ENCODE measurements at regions not wholly inside any gene's neighbourhood (a gene's known extent, or its start where the extent isn't known, plus 50 kb on each side); places are given as distances from the start of the nearest gene placed in this dataset.

DNA sequence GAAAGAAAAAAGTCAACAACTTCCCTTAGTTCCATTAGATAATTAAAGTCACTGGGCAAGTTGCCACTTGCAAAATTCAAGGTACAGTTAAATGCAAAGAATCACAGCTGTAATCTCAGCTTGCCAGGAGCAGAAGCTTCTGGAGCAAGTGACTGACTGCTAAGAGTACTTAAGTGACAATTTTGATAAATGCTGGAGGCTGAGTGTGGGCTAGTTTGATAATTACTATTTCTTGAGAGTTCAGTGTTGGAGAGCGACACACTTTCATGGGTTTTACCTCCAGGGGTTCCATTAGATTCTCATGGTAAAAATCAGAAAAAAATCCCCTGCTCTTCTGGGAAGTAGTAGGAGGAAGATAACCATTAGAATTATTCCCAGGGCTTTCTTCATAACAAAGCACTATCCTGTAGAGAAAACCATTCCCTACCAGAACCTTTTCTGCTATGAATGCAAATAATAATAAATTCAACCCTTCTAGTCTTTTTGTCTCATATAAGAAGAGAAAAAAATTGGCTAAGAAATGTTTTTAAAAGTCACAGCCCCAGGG, 486.3 kb downstream of the POM121L12 start:
- BruUV-seq (replicated peaks): no TSS peak
- POLR2A ChIA-PET: no interaction called here
- Mint-ChIP-seq H3K4me3 (ENCODE audit: unreplicated experiment) (no peak overlapping the region), H3K36me3 (ENCODE audit: insufficient read depth, unreplicated experiment) (no peaks in the 10 kb centered on the region), H3K27ac (ENCODE audit: low read depth, unreplicated experiment) (no peak overlapping the region), H3K4me1 (ENCODE audit: insufficient read depth, unreplicated experiment) (no peaks in the 10 kb centered on the region), H3K9me3 (ENCODE audit: unreplicated experiment) (no peaks in the 10 kb centered on the region), H3K27me3 (ENCODE audit: insufficient read depth, unreplicated experiment) (peaks cover 82% of the 10 kb centered on the region)
- intact Hi-C loops (cut with micrococcal nuclease): no loop called here
- no peak for DNase-seq (ENCODE audit: unreplicated experiment)
- CTCF ChIA-PET: no interaction called here
- TF ChIP-seq, protein P1, sequence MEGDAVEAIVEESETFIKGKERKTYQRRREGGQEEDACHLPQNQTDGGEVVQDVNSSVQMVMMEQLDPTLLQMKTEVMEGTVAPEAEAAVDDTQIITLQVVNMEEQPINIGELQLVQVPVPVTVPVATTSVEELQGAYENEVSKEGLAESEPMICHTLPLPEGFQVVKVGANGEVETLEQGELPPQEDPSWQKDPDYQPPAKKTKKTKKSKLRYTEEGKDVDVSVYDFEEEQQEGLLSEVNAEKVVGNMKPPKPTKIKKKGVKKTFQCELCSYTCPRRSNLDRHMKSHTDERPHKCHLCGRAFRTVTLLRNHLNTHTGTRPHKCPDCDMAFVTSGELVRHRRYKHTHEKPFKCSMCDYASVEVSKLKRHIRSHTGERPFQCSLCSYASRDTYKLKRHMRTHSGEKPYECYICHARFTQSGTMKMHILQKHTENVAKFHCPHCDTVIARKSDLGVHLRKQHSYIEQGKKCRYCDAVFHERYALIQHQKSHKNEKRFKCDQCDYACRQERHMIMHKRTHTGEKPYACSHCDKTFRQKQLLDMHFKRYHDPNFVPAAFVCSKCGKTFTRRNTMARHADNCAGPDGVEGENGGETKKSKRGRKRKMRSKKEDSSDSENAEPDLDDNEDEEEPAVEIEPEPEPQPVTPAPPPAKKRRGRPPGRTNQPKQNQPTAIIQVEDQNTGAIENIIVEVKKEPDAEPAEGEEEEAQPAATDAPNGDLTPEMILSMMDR (IDR thresholded peaks at IDR 0.05; ENCODE audit: unreplicated experiment): no peak

- H3K27ac Mint-ChIP-seq (ENCODE audit: low read depth, unreplicated experiment): no peak overlapping the region
- no peak overlapping the region for H3K4me3 Mint-ChIP-seq (ENCODE audit: unreplicated experiment)
- H3K27me3 Mint-ChIP-seq (ENCODE audit: insufficient read depth, unreplicated experiment): peaks cover 93% of the 10 kb centered on the region
- BruUV-seq (replicated peaks): no TSS peak
- no peaks in the 10 kb centered on the region for H3K36me3 Mint-ChIP-seq (ENCODE audit: insufficient read depth, unreplicated experiment)
- DNase-seq (ENCODE audit: unreplicated experiment): no peak
- no peaks in the 10 kb centered on the region for H3K4me1 Mint-ChIP-seq (ENCODE audit: insufficient read depth, unreplicated experiment)
- TF ChIP-seq, protein P1 (IDR thresholded peaks at IDR 0.05; ENCODE audit: unreplicated experiment): no peak
- ChIA-PET POLR2A (no interaction called here), CTCF (no interaction called here)
- intact Hi-C loops (cut with micrococcal nuclease): no loop called here
- H3K9me3 Mint-ChIP-seq (ENCODE audit: unreplicated experiment): no peaks in the 10 kb centered on the region
Measured at GRCh38 chr7:53539558-53539957, 504.1 kb downstream of the POM121L12 start.

- BruUV-seq (replicated peaks): no TSS peak
Measured at GRCh38 chr7:53541475-53541874, 506.0 kb downstream of the POM121L12 start.

DNA sequence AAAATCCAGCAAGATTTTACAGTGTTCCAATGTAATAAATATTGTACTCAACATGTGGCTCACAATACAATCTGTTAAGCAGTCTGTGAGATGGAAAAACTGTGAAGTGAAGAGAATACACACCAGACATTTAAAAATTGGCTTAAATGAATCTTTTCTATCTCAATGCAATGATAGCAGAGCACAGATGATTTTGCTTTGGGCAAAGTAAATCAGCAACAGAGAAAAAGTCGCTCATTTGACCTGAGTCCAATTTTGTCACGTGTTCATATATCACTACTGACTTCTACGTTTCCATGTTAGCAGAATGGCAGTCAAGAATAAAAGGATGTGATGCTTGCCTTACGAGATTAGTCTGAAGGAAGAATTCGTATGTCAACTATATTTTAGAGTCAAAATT, 506.7 kb downstream of the POM121L12 start:
- TF ChIP-seq, protein P1 (IDR thresholded peaks at IDR 0.05; ENCODE audit: unreplicated experiment): no peak
- Mint-ChIP-seq H3K36me3 (ENCODE audit: insufficient read depth, unreplicated experiment) (no peaks in the 10 kb centered on the region), H3K9me3 (ENCODE audit: unreplicated experiment) (no peaks in the 10 kb centered on the region), H3K27me3 (ENCODE audit: insufficient read depth, unreplicated experiment) (peaks cover 93% of the 10 kb centered on the region), H3K27ac (ENCODE audit: low read depth, unreplicated experiment) (no peak overlapping the region), H3K4me3 (ENCODE audit: unreplicated experiment) (no peak overlapping the region), H3K4me1 (ENCODE audit: insufficient read depth, unreplicated experiment) (no peaks in the 10 kb centered on the region)
- ChIA-PET CTCF (no interaction called here), POLR2A (no interaction called here)
- no peak for DNase-seq (ENCODE audit: unreplicated experiment)
- BruUV-seq (replicated peaks): no TSS peak
- intact Hi-C loops (cut with micrococcal nuclease): no loop called here

More at GRCh38 chr7:53541475-53541874, 506.0 kb downstream of the POM121L12 start:
- no peak for DNase-seq (ENCODE audit: unreplicated experiment)
- Mint-ChIP-seq H3K9me3 (ENCODE audit: unreplicated experiment) (no peaks in the 10 kb centered on the region), H3K27me3 (ENCODE audit: insufficient read depth, unreplicated experiment) (peaks cover 93% of the 10 kb centered on the region), H3K27ac (ENCODE audit: low read depth, unreplicated experiment) (no peak overlapping the region), H3K4me1 (ENCODE audit: insufficient read depth, unreplicated experiment) (no peaks in the 10 kb centered on the region), H3K36me3 (ENCODE audit: insufficient read depth, unreplicated experiment) (no peaks in the 10 kb centered on the region), H3K4me3 (ENCODE audit: unreplicated experiment) (no peak overlapping the region)
- TF ChIP-seq, protein P1 (IDR thresholded peaks at IDR 0.05; ENCODE audit: unreplicated experiment): no peak
- ChIA-PET CTCF (no interaction called here), POLR2A (no interaction called here)
- intact Hi-C loops (cut with micrococcal nuclease): no loop called here

Data from MCF 10A (cell line).